HL-60 (cell line): ENCODE measurements at regions not wholly inside any gene's neighbourhood (a gene's known extent, or its start where the extent isn't known, plus 50 kb on each side); places are given as distances from the start of the nearest gene placed in this dataset.

Experiments used
- CTCF ChIP-seq: IDR thresholded peaks from one replicate; pipeline ENCODE4 v1.5.1; 2011; ENCODE audit warnings: low read length, control low read depth, inconsistent platforms; ENCODE audit not compliant: insufficient read depth
- REST ChIP-seq: IDR thresholded peaks from 2 replicates; pipeline ENCODE4 v1.6.1; 2012; ENCODE audit warnings: low read depth; ENCODE audit not compliant: insufficient replicate concordance

- TF ChIP-seq REST (no peak), CTCF (no peak)
These were observed 149.1 kb upstream of the SOX6 start for GRCh38 chr11:16505481-16505880.
